HEK293 (cell line): ENCODE measurements at regions not wholly inside any gene's neighbourhood (a gene's known extent, or its start where the extent isn't known, plus 50 kb on each side); places are given as distances from the start of the nearest gene placed in this dataset.

Experiments used
- CTCF ChIA-PET: fragments of 350-600 bp; formaldehyde crosslinking; extraction: SDS; loops from one replicate; lab custom pipeline; 2021; ENCODE audit warnings: antibody characterized with exemption; lab: Yijun Ruan, JAX
- POLR2A ChIA-PET: fragments of 300-600 bp; formaldehyde crosslinking; extraction: SDS; loops from one replicate; lab custom pipeline; 2020; ENCODE audit warnings: antibody characterized with exemption, inconsistent platforms; lab: Yijun Ruan, JAX
- H3K27ac ChIP-seq: fragments of 200-500 bp; sonication (Bioruptor generic); 2 replicates; pipeline ENCODE4 v1.5.1; 2014; ENCODE audit warnings: low read depth, low read length, control low read depth, inconsistent platforms; ENCODE audit errors: extremely low read depth
- H3K36me3 ChIP-seq, 2 experiments: fragments of 200-500 bp in 1 of 2; sonication (Bioruptor generic) in 1 of 2; 1 replicate in 1 of 2; 2 replicates in 1 of 2; pipeline ENCODE4 v1.5.1; 2014 to 2017; ENCODE audit warnings: inconsistent platforms in 2 of 2, low read length in 2 of 2; ENCODE audit not compliant: control insufficient read depth in 2 of 2, insufficient read depth in 1 of 2
- H3K4me1 ChIP-seq: fragments of 200-500 bp; sonication (Bioruptor generic); 2 replicates; pipeline ENCODE4 v1.5.1; 2014; ENCODE audit warnings: mild to moderate bottlenecking, low read length, inconsistent platforms; ENCODE audit not compliant: control insufficient read depth, insufficient read depth
- H3K4me3 ChIP-seq: 2 replicates; pipeline ENCODE4 v1.5.1; 2011; ENCODE audit warnings: low read depth, mild to moderate bottlenecking, control low read depth, low read length, moderate library complexity
- H3K9me3 ChIP-seq: fragments of 200-500 bp; sonication (Bioruptor generic); 2 replicates; pipeline ENCODE4 v1.5.1; 2014; ENCODE audit warnings: low read depth, low read length, inconsistent platforms; ENCODE audit not compliant: control insufficient read depth, insufficient read depth
- EGR2 ChIP-seq: fragments of 450-650 bp; formaldehyde crosslinking; IDR thresholded peaks from 2 replicates; pipeline ENCODE4 v1.5.1; 2016; ENCODE audit warnings: low read depth, missing biosample characterization, missing genetic modification characterization
- FEZF1 ChIP-seq: fragments of 450-650 bp; formaldehyde crosslinking; IDR thresholded peaks from 2 replicates; pipeline ENCODE4 v1.5.1; 2016; ENCODE audit warnings: missing biosample characterization, missing genetic modification characterization
- GLIS1 ChIP-seq: fragments of 450-650 bp; formaldehyde crosslinking; IDR thresholded peaks from 2 replicates; pipeline ENCODE4 v1.5.1; 2016; ENCODE audit warnings: missing biosample characterization, missing genetic modification characterization
- GLIS2 ChIP-seq: fragments of 450-650 bp; formaldehyde crosslinking; IDR thresholded peaks from 2 replicates; pipeline ENCODE4 v1.5.1; 2016; ENCODE audit warnings: missing biosample characterization, missing genetic modification characterization
- PRDM1 ChIP-seq: fragments of 450-650 bp; formaldehyde crosslinking; IDR thresholded peaks from 2 replicates; pipeline ENCODE4; 2016; ENCODE audit warnings: missing biosample characterization, missing genetic modification characterization
- PRDM6 ChIP-seq: fragments of 450-650 bp; formaldehyde crosslinking; IDR thresholded peaks from 2 replicates; pipeline ENCODE4 v1.5.1; 2017; ENCODE audit warnings: missing biosample characterization, missing genetic modification characterization
- SP7 ChIP-seq: fragments of 450-650 bp; formaldehyde crosslinking; IDR thresholded peaks from 2 replicates; pipeline ENCODE4 v1.5.1; 2016; ENCODE audit warnings: missing biosample characterization, missing genetic modification characterization
- TRIM28 ChIP-seq: IDR thresholded peaks from 2 replicates; pipeline ENCODE4 v1.6.1; 2011; ENCODE audit warnings: low read length, control low read depth, borderline replicate concordance
- ZBTB49 ChIP-seq: fragments of 450-650 bp; formaldehyde crosslinking; IDR thresholded peaks from 2 replicates; pipeline ENCODE4 v1.5.1; 2016; ENCODE audit warnings: missing biosample characterization, missing genetic modification characterization, low read depth
- ZFP37 ChIP-seq: fragments of 450-650 bp; formaldehyde crosslinking; IDR thresholded peaks from 2 replicates; pipeline ENCODE4 v1.5.1; 2016; ENCODE audit warnings: missing biosample characterization, missing genetic modification characterization
- ZFP41 ChIP-seq: fragments of 450-650 bp; formaldehyde crosslinking; IDR thresholded peaks from 2 replicates; pipeline ENCODE4 v1.5.1; 2016; ENCODE audit warnings: missing biosample characterization, missing genetic modification characterization, borderline replicate concordance
- ZIC2 ChIP-seq: fragments of 450-650 bp; formaldehyde crosslinking; IDR thresholded peaks from 2 replicates; pipeline ENCODE4 v1.5.1; 2016; ENCODE audit warnings: missing biosample characterization, missing genetic modification characterization
- ZNF148 ChIP-seq: fragments of 450-650 bp; formaldehyde crosslinking; IDR thresholded peaks from 2 replicates; pipeline ENCODE4 v1.5.0; 2017; ENCODE audit warnings: missing biosample characterization, missing genetic modification characterization, borderline replicate concordance
- ZNF175 ChIP-seq: fragments of 450-650 bp; formaldehyde crosslinking; IDR thresholded peaks from 2 replicates; pipeline ENCODE4 v1.5.1; 2016; ENCODE audit warnings: missing biosample characterization, missing genetic modification characterization
- ZNF23 ChIP-seq: fragments of 450-650 bp; formaldehyde crosslinking; IDR thresholded peaks from 2 replicates; pipeline ENCODE4 v1.5.1; 2016; ENCODE audit warnings: missing biosample characterization, missing genetic modification characterization, borderline replicate concordance
- ZNF24 ChIP-seq: fragments of 450-650 bp; formaldehyde crosslinking; IDR thresholded peaks from 2 replicates; pipeline ENCODE4 v1.5.1; 2016; ENCODE audit warnings: missing biosample characterization, missing genetic modification characterization
- ZNF366 ChIP-seq: fragments of 450-650 bp; formaldehyde crosslinking; conservative IDR thresholded peaks from 2 replicates; pipeline ENCODE4 v1.5.1; 2016; ENCODE audit warnings: missing biosample characterization, missing genetic modification characterization
- ZNF449 ChIP-seq: fragments of 450-650 bp; formaldehyde crosslinking; IDR thresholded peaks from 2 replicates; pipeline ENCODE4 v1.5.1; 2017; ENCODE audit warnings: missing biosample characterization, mild to moderate bottlenecking, missing genetic modification characterization, moderate library complexity
- ZNF514 ChIP-seq: fragments of 450-650 bp; formaldehyde crosslinking; IDR thresholded peaks from 2 replicates; pipeline ENCODE4 v1.5.1; 2016; ENCODE audit warnings: missing biosample characterization, missing genetic modification characterization
- ZNF664 ChIP-seq: fragments of 450-650 bp; formaldehyde crosslinking; IDR thresholded peaks from 2 replicates; pipeline ENCODE4 v1.5.1; 2016; ENCODE audit warnings: missing biosample characterization, missing genetic modification characterization
- ZNF670 ChIP-seq: fragments of 450-650 bp; formaldehyde crosslinking; IDR thresholded peaks from 2 replicates; pipeline ENCODE4 v1.5.1; 2016; ENCODE audit warnings: missing biosample characterization, missing genetic modification characterization, low read depth
- ZNF776 ChIP-seq: fragments of 450-650 bp; formaldehyde crosslinking; IDR thresholded peaks from 2 replicates; pipeline ENCODE4 v1.5.0; 2017; ENCODE audit warnings: missing biosample characterization, missing genetic modification characterization, borderline replicate concordance

GRCh38 chr17:72518753-72519597 is 398.2 kb downstream of the SOX9 start (continued):
- TF ChIP-seq ZIC2 (tag by site-specific recombination), result peak; percentile 71
- no peak for TF ChIP-seq ZFP37 (tag by site-specific recombination)
- 0 out of 2 replicates have a peak, but pooled peaks have one; percentile 24 for TF ChIP-seq FEZF1 (tag by site-specific recombination)
- TF ChIP-seq GLIS1 (tag by site-specific recombination), result peak; percentile 99
- no peak for TF ChIP-seq ZNF175 (tag by site-specific recombination)
- TF ChIP-seq ZNF449 (tag by site-specific recombination), result no peak
- TF ChIP-seq TRIM28, result 0 out of 2 replicates have a peak, but pooled peaks have one; percentile 30
- TF ChIP-seq ZNF776 (tag by site-specific recombination), result no peak
- TF ChIP-seq SP7 (tag by site-specific recombination), result 0 out of 2 replicates have a peak, but pooled peaks have one; percentile 24
- TF ChIP-seq ZNF664, result no peak
- peak; percentile 97 for TF ChIP-seq EGR2
- no peak for TF ChIP-seq ZBTB49 (tag by site-specific recombination)
- TF ChIP-seq PRDM6 (tag by site-specific recombination), result peak; percentile 22; the same call in 1 of the 2 replicates
- no peak for TF ChIP-seq ZNF148 (tag by site-specific recombination)
- peak; percentile 27; the same call in 1 of the 2 replicates for TF ChIP-seq GLIS2 (tag by site-specific recombination)

GRCh38 chr17:72519598-72519936 is 398.7 kb downstream of the SOX9 start:
- POLR2A ChIA-PET, result no interaction called here
- H3K27ac ChIP-seq, result peak overlapping the region; percentile 56

More at GRCh38 chr17:72519598-72519936, 398.7 kb downstream of the SOX9 start:
- CTCF ChIA-PET, result interaction anchor here (1.2 to 1.5 kb wide), 2 partner anchors 9 to 34 kb away, joined by 3 to 4 read pairs; no protein-coding TSS in a partner anchor
- H3K4me3 ChIP-seq, result no peak overlapping the region
- peaks cover 24% of the 10 kb centered on the region for H3K4me1 ChIP-seq
- H3K9me3 ChIP-seq, result no peaks in the 10 kb centered on the region
- TF ChIP-seq ZNF24 (tag by site-specific recombination), result peak; percentile 19; the same call in 1 of the 2 replicates
- no peak for TF ChIP-seq ZNF23 (tag by site-specific recombination)
- TF ChIP-seq ZNF366 (tag by site-specific recombination), result no peak
- TF ChIP-seq ZNF514 (tag by site-specific recombination), result no peak
- TF ChIP-seq SP7 (tag by site-specific recombination), result no peak
- no peak for TF ChIP-seq ZNF670 (tag by site-specific recombination)
- no peak for TF ChIP-seq ZIC2 (tag by site-specific recombination)
- TF ChIP-seq PRDM1, result no peak
- no peak for TF ChIP-seq ZFP41
- H3K36me3 ChIP-seq, result no peaks in the 10 kb centered on the region; a peak in 1 of 3 replicates
